Ishikawa (cell line): ENCODE measurements at regions not wholly inside any gene's neighbourhood (a gene's known extent, or its start where the extent isn't known, plus 50 kb on each side); places are given as distances from the start of the nearest gene placed in this dataset.

Experiments used
- YY1 ChIP-seq: IDR thresholded peaks from 2 replicates; pipeline ENCODE4 v1.6.1; 2012; ENCODE audit warnings: low read depth
- TF ChIP-seq, protein P1 (sequence below): IDR thresholded peaks from 2 replicates; pipeline ENCODE4 v1.6.1; 2012; ENCODE audit warnings: low read depth, mild to moderate bottlenecking

DNA sequence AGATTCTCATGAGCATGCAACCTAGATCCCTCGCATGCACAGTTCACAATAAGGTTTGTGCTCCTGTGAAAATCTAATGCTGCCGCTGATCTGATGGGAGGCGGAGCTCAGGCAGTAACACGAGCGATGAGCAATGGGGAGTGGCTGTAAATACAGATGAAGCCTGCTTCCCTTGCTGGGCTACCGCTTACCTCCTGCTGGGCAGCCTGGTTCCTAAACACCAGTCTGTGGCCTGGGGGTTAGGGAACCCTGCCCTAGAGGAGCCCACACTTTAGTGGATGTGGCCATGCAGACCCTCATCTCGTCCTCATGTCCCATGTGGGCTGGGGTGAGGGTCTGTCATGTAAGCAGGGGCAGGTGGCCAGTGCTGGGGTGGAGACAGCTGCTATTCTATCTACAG lies 417.6 kb downstream of the GLRX3 start:
- no peak for TF ChIP-seq YY1
- TF ChIP-seq, protein P1, sequence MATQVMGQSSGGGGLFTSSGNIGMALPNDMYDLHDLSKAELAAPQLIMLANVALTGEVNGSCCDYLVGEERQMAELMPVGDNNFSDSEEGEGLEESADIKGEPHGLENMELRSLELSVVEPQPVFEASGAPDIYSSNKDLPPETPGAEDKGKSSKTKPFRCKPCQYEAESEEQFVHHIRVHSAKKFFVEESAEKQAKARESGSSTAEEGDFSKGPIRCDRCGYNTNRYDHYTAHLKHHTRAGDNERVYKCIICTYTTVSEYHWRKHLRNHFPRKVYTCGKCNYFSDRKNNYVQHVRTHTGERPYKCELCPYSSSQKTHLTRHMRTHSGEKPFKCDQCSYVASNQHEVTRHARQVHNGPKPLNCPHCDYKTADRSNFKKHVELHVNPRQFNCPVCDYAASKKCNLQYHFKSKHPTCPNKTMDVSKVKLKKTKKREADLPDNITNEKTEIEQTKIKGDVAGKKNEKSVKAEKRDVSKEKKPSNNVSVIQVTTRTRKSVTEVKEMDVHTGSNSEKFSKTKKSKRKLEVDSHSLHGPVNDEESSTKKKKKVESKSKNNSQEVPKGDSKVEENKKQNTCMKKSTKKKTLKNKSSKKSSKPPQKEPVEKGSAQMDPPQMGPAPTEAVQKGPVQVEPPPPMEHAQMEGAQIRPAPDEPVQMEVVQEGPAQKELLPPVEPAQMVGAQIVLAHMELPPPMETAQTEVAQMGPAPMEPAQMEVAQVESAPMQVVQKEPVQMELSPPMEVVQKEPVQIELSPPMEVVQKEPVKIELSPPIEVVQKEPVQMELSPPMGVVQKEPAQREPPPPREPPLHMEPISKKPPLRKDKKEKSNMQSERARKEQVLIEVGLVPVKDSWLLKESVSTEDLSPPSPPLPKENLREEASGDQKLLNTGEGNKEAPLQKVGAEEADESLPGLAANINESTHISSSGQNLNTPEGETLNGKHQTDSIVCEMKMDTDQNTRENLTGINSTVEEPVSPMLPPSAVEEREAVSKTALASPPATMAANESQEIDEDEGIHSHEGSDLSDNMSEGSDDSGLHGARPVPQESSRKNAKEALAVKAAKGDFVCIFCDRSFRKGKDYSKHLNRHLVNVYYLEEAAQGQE = no peak
